Keratinocyte (primary cell): ENCODE measurements at regions not wholly inside any gene's neighbourhood (a gene's known extent, or its start where the extent isn't known, plus 50 kb on each side); places are given as distances from the start of the nearest gene placed in this dataset.

Source experiments
- DNase-seq: peaks from one replicate; pipeline ENCODE4 v3.0.0-alpha.2; 2011; ENCODE audit warnings: low read depth, missing footprints, low spot score
- FAIRE-seq: peaks from 2 replicates; lab custom pipeline; 2011; peaks lifted over from hg19 to GRCh38; lab: Jason Lieb, UNC
- H2AFZ ChIP-seq: 2 replicates; pipeline ENCODE4 v1.6.0; 2012; ENCODE audit warnings: low read length, control low read depth, inconsistent platforms; ENCODE audit not compliant: control insufficient read depth
- H3K27ac ChIP-seq: 2 replicates; pipeline ENCODE4 v1.5.1; 2011; ENCODE audit warnings: low read length; ENCODE audit not compliant: control insufficient read depth, insufficient read depth
- H3K27me3 ChIP-seq: 3 replicates; pipeline ENCODE4 v1.6.0; 2011; ENCODE audit warnings: low read length; ENCODE audit not compliant: control insufficient read depth, insufficient read depth; ENCODE audit errors: extremely low read depth
- H3K36me3 ChIP-seq, 2 experiments: 2 replicates in 1 of 2; 3 replicates in 1 of 2; pipeline ENCODE4 v1.5.1; 2011; ENCODE audit warnings: low read length in 2 of 2, mild to moderate bottlenecking in 1 of 2; ENCODE audit not compliant: control insufficient read depth in 2 of 2, insufficient read depth in 2 of 2; ENCODE audit errors: extremely low read depth in 1 of 2
- H3K4me1 ChIP-seq: 3 replicates; pipeline ENCODE4 v1.5.1; 2011; ENCODE audit warnings: low read length; ENCODE audit not compliant: control insufficient read depth, insufficient read depth; ENCODE audit errors: extremely low read depth
- H3K4me2 ChIP-seq: 3 replicates; pipeline ENCODE4 v1.6.0; 2011; ENCODE audit warnings: low read depth, low read length; ENCODE audit not compliant: control insufficient read depth, insufficient read depth; ENCODE audit errors: extremely low read depth
- H3K4me3 ChIP-seq, 3 experiments: fragments of 200-600 bp in 1 of 3; sonication (generic) in 1 of 3; 2 replicates in 2 of 3; 3 replicates in 1 of 3; pipeline ENCODE4 v1.5.1; 2011 to 2016; ENCODE audit warnings: low read length in 3 of 3, mild to moderate bottlenecking in 3 of 3, control low read depth in 2 of 3, inconsistent platforms in 1 of 3, low read depth in 1 of 3, mixed read lengths in 1 of 3, mixed run types in 1 of 3, moderate library complexity in 1 of 3; ENCODE audit not compliant: control insufficient read depth in 2 of 3, insufficient read depth in 2 of 3; ENCODE audit errors: extremely low read depth in 1 of 3
- H3K79me2 ChIP-seq: 2 replicates; pipeline ENCODE4 v1.6.0; 2012; ENCODE audit warnings: low read length; ENCODE audit not compliant: control insufficient read depth, insufficient read depth
- H3K9ac ChIP-seq: 3 replicates; pipeline ENCODE4 v1.6.0; 2011; ENCODE audit warnings: low read length; ENCODE audit not compliant: control insufficient read depth, insufficient read depth; ENCODE audit errors: extremely low read depth
- H3K9me1 ChIP-seq: 3 replicates; pipeline ENCODE4 v1.6.0; 2011; ENCODE audit warnings: low read length; ENCODE audit not compliant: control insufficient read depth, insufficient read depth; ENCODE audit errors: extremely low read depth
- H3K9me3 ChIP-seq: 2 replicates; pipeline ENCODE4 v1.5.1; 2012; ENCODE audit warnings: low read depth, low read length; ENCODE audit not compliant: control insufficient read depth
- H4K20me1 ChIP-seq: 3 replicates; pipeline ENCODE4 v1.6.0; 2011; ENCODE audit warnings: low read length; ENCODE audit not compliant: control insufficient read depth, insufficient read depth; ENCODE audit errors: extremely low read depth
- CTCF ChIP-seq, 3 experiments: IDR thresholded peaks in 1 of 3; conservative IDR thresholded peaks in 1 of 3; optimal IDR thresholded peaks in 1 of 3; 2 replicates in 2 of 3; 3 replicates in 1 of 3; pipeline versions ENCODE3 to v1.5.1; 2011; ENCODE audit warnings: low read length in 3 of 3, mild to moderate bottlenecking in 3 of 3, moderate library complexity in 2 of 3, control low read depth in 1 of 3, inconsistent platforms in 1 of 3; ENCODE audit not compliant: insufficient read depth in 2 of 3; ENCODE audit errors: extremely low read depth in 1 of 3
- EZH2 ChIP-seq: IDR thresholded peaks from one replicate; pipeline ENCODE4 v1.6.1; 2012; ENCODE audit warnings: inconsistent platforms, mild to moderate bottlenecking, low read length, moderate library complexity
- dilution Hi-C: fragments of 300-500 bp; cut with MboI; formaldehyde crosslinking; loops from one replicate; pipeline ENCODE4 v1.7.0; 2020; ENCODE audit warnings: low sequenced_read_pairs; ENCODE audit not compliant: extremely low pct_ligation_motif_present

GRCh38 chr12:111158992-111159391, 209.9 kb downstream of the PHETA1 start:
- H3K9ac ChIP-seq: no peak overlapping the region
- H2AFZ ChIP-seq: no peak overlapping the region
- TF ChIP-seq EZH2 (no peak), CTCF (optimal IDR thresholded peaks at IDR 0.05 in 1 of 3, IDR thresholded peaks at IDR 0.05 in 1 of 3, conservative IDR thresholded peaks at IDR 0.05 in 1 of 3; ENCODE audit: extremely low read depth in 1 of 3, insufficient read depth in 2 of 3, low read length in 3 of 3) (no peak)
- dilution Hi-C loops: no loop called here
- FAIRE-seq (no peak), DNase-seq (no peak)
- peaks cover 19% of the 10 kb centered on the region for H3K27me3 ChIP-seq
- H3K27ac ChIP-seq: no peak overlapping the region
- no peak overlapping the region for H3K4me3 ChIP-seq
- no peak overlapping the region for H3K4me2 ChIP-seq
- no peaks in the 10 kb centered on the region for H3K79me2 ChIP-seq
- no peaks in the 10 kb centered on the region for H3K9me3 ChIP-seq
- no peaks in the 10 kb centered on the region for H3K36me3 ChIP-seq
- no peaks in the 10 kb centered on the region for H3K4me1 ChIP-seq
- no peaks in the 10 kb centered on the region for H3K9me1 ChIP-seq
- no peaks in the 10 kb centered on the region for H4K20me1 ChIP-seq

GRCh38 chr12:111157486-111157885, 211.4 kb downstream of the PHETA1 start:
- H3K27me3 ChIP-seq: peaks cover 22% of the 10 kb centered on the region
- no peak overlapping the region for H2AFZ ChIP-seq
- no peaks in the 10 kb centered on the region for H3K36me3 ChIP-seq
- TF ChIP-seq EZH2 (no peak), CTCF (optimal IDR thresholded peaks at IDR 0.05 in 1 of 3, IDR thresholded peaks at IDR 0.05 in 1 of 3, conservative IDR thresholded peaks at IDR 0.05 in 1 of 3; ENCODE audit: extremely low read depth in 1 of 3, insufficient read depth in 2 of 3, low read length in 3 of 3) (no peak)
- no peak overlapping the region for H3K4me2 ChIP-seq
- dilution Hi-C loops: no loop called here
- H4K20me1 ChIP-seq: no peaks in the 10 kb centered on the region
- no peaks in the 10 kb centered on the region for H3K9me1 ChIP-seq
- no peak overlapping the region for H3K4me3 ChIP-seq
- H3K27ac ChIP-seq: no peak overlapping the region
- no peak for FAIRE-seq
- DNase-seq: no peak
- H3K9me3 ChIP-seq: no peaks in the 10 kb centered on the region
- no peaks in the 10 kb centered on the region for H3K79me2 ChIP-seq
- no peaks in the 10 kb centered on the region for H3K4me1 ChIP-seq
- H3K9ac ChIP-seq: no peak overlapping the region
